Body of pancreas (tissue), 4 donors: ENCODE measurements at regions not wholly inside any gene's neighbourhood (a gene's known extent, or its start where the extent isn't known, plus 50 kb on each side); places are given as distances from the start of the nearest gene placed in this dataset.

Experiments used
- POLR2A ChIP-seq, 3 donors: fragments of 450-650 bp; IDR thresholded peaks; one replicate each; pipeline ENCODE4 v1.6.1; 2016; ENCODE audit warnings: antibody characterized with exemption in 3 of 3, mild to moderate bottlenecking in 2 of 3
- TF ChIP-seq, protein P1 (sequence below), 7 experiments: fragments of 450-650 bp in 4 of 7; fragments of 200-600 bp in 3 of 7; sonication (generic) in 3 of 7; IDR thresholded peaks; one replicate each; pipeline ENCODE4 v1.5.1; 2016 to 2019; ENCODE audit warnings: antibody characterized with exemption in 7 of 7

DNA sequence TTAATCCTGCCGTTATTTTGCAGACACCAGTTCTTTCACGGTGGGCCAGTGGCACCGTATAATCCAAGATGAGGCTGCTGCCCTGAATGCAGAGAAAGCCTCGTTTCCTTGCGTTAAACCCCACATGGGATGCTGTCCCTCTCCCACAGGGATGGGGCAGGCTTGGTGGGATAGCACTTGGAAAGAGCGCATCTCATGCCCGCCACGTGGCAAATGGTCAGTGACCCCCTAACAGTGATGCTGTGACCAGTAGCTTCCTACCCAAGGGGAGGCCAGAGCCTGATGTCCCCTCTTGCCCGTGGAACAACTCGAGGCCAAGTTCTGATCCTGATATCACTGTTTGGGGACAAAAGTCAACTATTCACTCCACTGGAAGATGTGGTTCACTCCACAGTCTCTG lies 73.3 kb downstream of the RHOB start:
- TF ChIP-seq, protein P1, sequence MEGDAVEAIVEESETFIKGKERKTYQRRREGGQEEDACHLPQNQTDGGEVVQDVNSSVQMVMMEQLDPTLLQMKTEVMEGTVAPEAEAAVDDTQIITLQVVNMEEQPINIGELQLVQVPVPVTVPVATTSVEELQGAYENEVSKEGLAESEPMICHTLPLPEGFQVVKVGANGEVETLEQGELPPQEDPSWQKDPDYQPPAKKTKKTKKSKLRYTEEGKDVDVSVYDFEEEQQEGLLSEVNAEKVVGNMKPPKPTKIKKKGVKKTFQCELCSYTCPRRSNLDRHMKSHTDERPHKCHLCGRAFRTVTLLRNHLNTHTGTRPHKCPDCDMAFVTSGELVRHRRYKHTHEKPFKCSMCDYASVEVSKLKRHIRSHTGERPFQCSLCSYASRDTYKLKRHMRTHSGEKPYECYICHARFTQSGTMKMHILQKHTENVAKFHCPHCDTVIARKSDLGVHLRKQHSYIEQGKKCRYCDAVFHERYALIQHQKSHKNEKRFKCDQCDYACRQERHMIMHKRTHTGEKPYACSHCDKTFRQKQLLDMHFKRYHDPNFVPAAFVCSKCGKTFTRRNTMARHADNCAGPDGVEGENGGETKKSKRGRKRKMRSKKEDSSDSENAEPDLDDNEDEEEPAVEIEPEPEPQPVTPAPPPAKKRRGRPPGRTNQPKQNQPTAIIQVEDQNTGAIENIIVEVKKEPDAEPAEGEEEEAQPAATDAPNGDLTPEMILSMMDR (IDR thresholded peaks at IDR 0.05): no peak
- no peak for TF ChIP-seq POLR2A (IDR thresholded peaks at IDR 0.05)
